CD4-positive, CD25-positive, alpha-beta regulatory T cell (primary cell): ENCODE measurements at regions not wholly inside any gene's neighbourhood (a gene's known extent, or its start where the extent isn't known, plus 50 kb on each side); places are given as distances from the start of the nearest gene placed in this dataset.
A peak's percentile ranks its signal among the peaks of the same experiment; 100 is the strongest.

Source experiments
- ATAC-seq, 2 donors: fragments of 150-1000 bp; cut with Tn5 transposase; one replicate each; pipeline ENCODE4 v1.10.0; 2021; ENCODE audit warnings: low read depth in 2 of 2, moderate number of reproducible peaks in 2 of 2, moderate library complexity in 1 of 2
- DNase-seq, 3 donors: peaks; one replicate each; pipeline versions ENCODE4 v3.0.0 to v3.0.0-alpha.2; 2012 to 2022; ENCODE audit warnings: mixed read lengths in 1 of 3
- H3K27ac ChIP-seq: one replicate; pipeline ENCODE4 v1.7.0; 2013; ENCODE audit warnings: mild to moderate bottlenecking, low read length; ENCODE audit not compliant: insufficient read depth, poor library complexity, severe bottlenecking
- H3K27me3 ChIP-seq: one replicate; pipeline ENCODE4 v1.7.0; 2013; ENCODE audit warnings: low read length; ENCODE audit not compliant: control insufficient read depth, insufficient read depth
- H3K36me3 ChIP-seq: one replicate; pipeline ENCODE4 v1.7.0; 2013; ENCODE audit warnings: mild to moderate bottlenecking, low read length, moderate library complexity; ENCODE audit not compliant: control insufficient read depth, insufficient read depth
- H3K4me1 ChIP-seq: 2 replicates; pipeline ENCODE4 v1.7.0; 2013; ENCODE audit warnings: mild to moderate bottlenecking, low read length; ENCODE audit not compliant: insufficient read depth, control insufficient read depth, poor library complexity, severe bottlenecking
- H3K4me3 ChIP-seq: one replicate; pipeline ENCODE4 v1.7.0; 2013; ENCODE audit warnings: low read depth, mild to moderate bottlenecking, low read length, moderate library complexity
- H3K9me3 ChIP-seq, 2 experiments: 1 replicate in 1 of 2; 2 replicates in 1 of 2; pipeline ENCODE4 v1.7.0; 2013; ENCODE audit warnings: low read length in 2 of 2, mild to moderate bottlenecking in 1 of 2, moderate library complexity in 1 of 2; ENCODE audit not compliant: control insufficient read depth in 2 of 2
- H3K27ac Mint-ChIP-seq, 3 donors: one replicate each; pipeline ENCODE4 v1.8.0; 2020 to 2022; ENCODE audit warnings: mild to moderate bottlenecking in 3 of 3, mixed read lengths in 3 of 3, moderate library complexity in 2 of 3
- H3K27me3 Mint-ChIP-seq: one replicate; pipeline ENCODE4 v1.8.0; 2022; ENCODE audit warnings: mild to moderate bottlenecking, mixed read lengths
- H3K36me3 Mint-ChIP-seq: one replicate; pipeline ENCODE4 v1.8.0; 2020; ENCODE audit warnings: mixed read lengths
- H3K4me1 Mint-ChIP-seq, 4 donors: one replicate each; pipeline ENCODE4 v1.8.0; 2020 to 2022; ENCODE audit warnings: mixed read lengths in 4 of 4, mild to moderate bottlenecking in 1 of 4
- H3K4me3 Mint-ChIP-seq, 4 donors: one replicate each; pipeline ENCODE4 v1.8.0; 2020 to 2022; ENCODE audit warnings: mild to moderate bottlenecking in 4 of 4, mixed read lengths in 4 of 4, moderate library complexity in 3 of 4
- H3K9me3 Mint-ChIP-seq, 7 donors: one replicate each; pipeline ENCODE4 v1.8.0; 2020 to 2022; ENCODE audit warnings: mixed read lengths in 7 of 7, mild to moderate bottlenecking in 3 of 7, moderate library complexity in 2 of 7

- no peak overlapping the region for H3K4me3 ChIP-seq
- H3K9me3 Mint-ChIP-seq: peaks cover 0 to 24% (median 3%) of the 10 kb centered on the region in 7 donors
- DNase-seq (no peak), ATAC-seq (no peak)
- H3K36me3 ChIP-seq: no peaks in the 10 kb centered on the region
- H3K4me3 Mint-ChIP-seq: no peak overlapping the region
- H3K36me3 Mint-ChIP-seq: no peaks in the 10 kb centered on the region
- peaks cover 1% of the 10 kb centered on the region for H3K27me3 Mint-ChIP-seq
- H3K4me1 Mint-ChIP-seq: no peaks in the 10 kb centered on the region
- H3K27ac ChIP-seq: no peak overlapping the region
- H3K27ac Mint-ChIP-seq: no peak overlapping the region
- H3K4me1 ChIP-seq: no peaks in the 10 kb centered on the region
- H3K9me3 ChIP-seq: no peaks in the 10 kb centered on the region
- H3K27me3 ChIP-seq: no peaks in the 10 kb centered on the region
These were observed 2268.1 kb downstream of the PCDH7 start for GRCh38 chr4:32988165-32988811.

GRCh38 chr4:32991663-32992062 lies 2271.5 kb downstream of the PCDH7 start:
- ATAC-seq (no peak), DNase-seq (no peak)
- Mint-ChIP-seq H3K27me3 (no peaks in the 10 kb centered on the region), H3K4me1 (no peaks in the 10 kb centered on the region), H3K36me3 (no peaks in the 10 kb centered on the region), H3K4me3 (peak overlapping the region in 1 of 4 donors; percentile 47), H3K9me3 (peaks cover 0 to 20% (median 9%) of the 10 kb centered on the region in 7 donors), H3K27ac (no peak overlapping the region)
- Histone ChIP-seq H3K36me3 (no peaks in the 10 kb centered on the region), H3K4me1 (no peaks in the 10 kb centered on the region), H3K27me3 (no peaks in the 10 kb centered on the region), H3K9me3 (no peaks in the 10 kb centered on the region), H3K27ac (no peak overlapping the region), H3K4me3 (no peak overlapping the region)

GRCh38 chr4:32994981-32995881 lies 2275.1 kb downstream of the PCDH7 start:
- no peaks in the 10 kb centered on the region for H3K4me1 Mint-ChIP-seq
- Histone ChIP-seq H3K27ac (no peak overlapping the region), H3K4me3 (no peak overlapping the region), H3K4me1 (no peaks in the 10 kb centered on the region), H3K9me3 (no peaks in the 10 kb centered on the region), H3K27me3 (no peaks in the 10 kb centered on the region), H3K36me3 (no peaks in the 10 kb centered on the region)
- no peak for DNase-seq
- peaks cover 0 to 27% (median 12%) of the 10 kb centered on the region in 7 donors for H3K9me3 Mint-ChIP-seq
- no peaks in the 10 kb centered on the region for H3K36me3 Mint-ChIP-seq
- no peak overlapping the region for H3K27ac Mint-ChIP-seq
- H3K4me3 Mint-ChIP-seq: no peak overlapping the region
- ATAC-seq: no peak
- no peaks in the 10 kb centered on the region for H3K27me3 Mint-ChIP-seq

- H3K27me3 ChIP-seq: no peaks in the 10 kb centered on the region
- peaks cover 0 to 2% of the 10 kb centered on the region in 2 experiments for H3K9me3 ChIP-seq
- ATAC-seq (no peak), DNase-seq (no peak)
- H3K36me3 ChIP-seq: no peaks in the 10 kb centered on the region
- Mint-ChIP-seq H3K27ac (no peak overlapping the region), H3K27me3 (no peaks in the 10 kb centered on the region), H3K4me1 (no peaks in the 10 kb centered on the region), H3K4me3 (no peak overlapping the region), H3K36me3 (no peaks in the 10 kb centered on the region), H3K9me3 (peaks cover 0 to 26% (median 10%) of the 10 kb centered on the region in 7 donors)
- no peak overlapping the region for H3K4me3 ChIP-seq
- no peak overlapping the region for H3K27ac ChIP-seq
- no peaks in the 10 kb centered on the region for H3K4me1 ChIP-seq
These were observed 2293.1 kb downstream of the PCDH7 start for GRCh38 chr4:33013282-33013681.

- H3K36me3 ChIP-seq: no peaks in the 10 kb centered on the region
- no peak for DNase-seq
- Mint-ChIP-seq H3K4me3 (no peak overlapping the region), H3K9me3 (peaks cover 2 to 6% (median 4%) of the 10 kb centered on the region in 7 donors), H3K4me1 (no peaks in the 10 kb centered on the region), H3K36me3 (no peaks in the 10 kb centered on the region), H3K27ac (no peak overlapping the region), H3K27me3 (no peaks in the 10 kb centered on the region)
- H3K9me3 ChIP-seq: peaks cover 0 to 5% of the 10 kb centered on the region in 2 experiments
- no peak for ATAC-seq
- H3K27me3 ChIP-seq: no peaks in the 10 kb centered on the region
- no peaks in the 10 kb centered on the region for H3K4me1 ChIP-seq
- H3K27ac ChIP-seq: no peak overlapping the region
- H3K4me3 ChIP-seq: no peak overlapping the region
These were observed 2305.1 kb downstream of the PCDH7 start for GRCh38 chr4:33025236-33025635.

- no peaks in the 10 kb centered on the region for H3K36me3 Mint-ChIP-seq
- peaks cover 2 to 12% (median 4%) of the 10 kb centered on the region in 7 donors for H3K9me3 Mint-ChIP-seq
- H3K36me3 ChIP-seq: no peaks in the 10 kb centered on the region
- no peaks in the 10 kb centered on the region for H3K27me3 ChIP-seq
- no peak overlapping the region for H3K27ac ChIP-seq
- no peaks in the 10 kb centered on the region for H3K4me1 ChIP-seq
- H3K4me3 ChIP-seq: no peak overlapping the region
- H3K4me3 Mint-ChIP-seq: no peak overlapping the region
- H3K27ac Mint-ChIP-seq: no peak overlapping the region
- no peaks in the 10 kb centered on the region for H3K27me3 Mint-ChIP-seq
- H3K4me1 Mint-ChIP-seq: no peaks in the 10 kb centered on the region
- no peaks in the 10 kb centered on the region for H3K9me3 ChIP-seq
- ATAC-seq (no peak), DNase-seq (no peak)
These were observed 2309.8 kb downstream of the PCDH7 start for GRCh38 chr4:33029976-33030375.

- peaks cover 0 to 9% (median 7%) of the 10 kb centered on the region in 7 donors for H3K9me3 Mint-ChIP-seq
- Histone ChIP-seq H3K27ac (no peak overlapping the region), H3K4me1 (no peaks in the 10 kb centered on the region), H3K4me3 (no peak overlapping the region), H3K27me3 (no peaks in the 10 kb centered on the region), H3K36me3 (no peaks in the 10 kb centered on the region), H3K9me3 (no peaks in the 10 kb centered on the region)
- ATAC-seq: no peak
- H3K27me3 Mint-ChIP-seq: no peaks in the 10 kb centered on the region
- no peak for DNase-seq
- H3K4me1 Mint-ChIP-seq: no peaks in the 10 kb centered on the region
- H3K4me3 Mint-ChIP-seq: no peak overlapping the region
- no peaks in the 10 kb centered on the region for H3K36me3 Mint-ChIP-seq
- H3K27ac Mint-ChIP-seq: no peak overlapping the region
These were observed 2311.2 kb downstream of the PCDH7 start for GRCh38 chr4:33031328-33031727.
